ENCODE measurements at regions not wholly inside any gene's neighbourhood (a gene's known extent, or its start where the extent isn't known, plus 50 kb on each side); places are given as distances from the start of the nearest gene placed in this dataset.
"Not testable (repeated sequence)": the region's sequence is repeated elsewhere in the genome, so short reads cannot be mapped to it uniquely, and the experiment has no call there.

DNA sequence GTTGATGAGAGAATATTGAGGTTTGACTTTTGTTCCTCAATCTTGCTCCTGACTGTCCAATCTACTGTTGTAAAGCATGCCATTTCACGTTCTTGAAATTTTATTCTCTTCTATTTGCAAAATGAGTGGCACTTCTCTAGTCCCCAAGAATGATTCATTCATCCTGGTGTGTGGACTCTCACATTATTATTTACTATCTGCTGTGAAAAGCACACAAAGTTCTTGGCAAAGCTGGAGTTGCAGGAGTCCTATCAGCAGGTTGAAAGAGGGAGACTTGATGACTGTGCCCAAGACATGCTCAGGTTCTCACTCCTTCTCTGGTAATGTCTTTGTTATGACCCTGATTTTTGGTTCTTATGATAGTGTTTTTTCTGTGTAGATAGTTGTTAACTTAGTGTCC, 382.6 kb downstream of the DMRTA1 start:
- DNase-seq (ENCODE audit: low read depth, low spot score) = no peak

DNA sequence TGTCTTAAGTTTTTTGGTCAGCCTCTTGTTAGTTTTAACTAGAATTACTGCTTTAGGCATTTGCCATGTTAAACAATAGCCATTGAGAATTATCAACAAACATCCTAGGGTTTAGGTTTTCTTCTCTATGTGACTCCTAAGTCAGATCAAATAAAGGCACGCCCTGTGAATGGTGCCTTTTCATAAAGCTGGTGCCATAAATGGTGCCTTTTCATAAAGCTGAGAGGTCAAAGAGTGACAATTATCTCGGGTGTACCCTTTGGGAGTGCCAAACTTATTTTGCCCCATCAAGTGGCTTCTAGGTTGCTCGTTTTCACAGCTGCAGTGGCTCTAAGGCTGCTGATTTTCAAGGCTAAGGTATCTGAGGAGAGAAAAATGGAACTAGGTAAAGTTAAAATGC, 391.6 kb downstream of the DMRTA1 start:
- DNase-seq (ENCODE audit: low read depth, low spot score) = no peak

DNA sequence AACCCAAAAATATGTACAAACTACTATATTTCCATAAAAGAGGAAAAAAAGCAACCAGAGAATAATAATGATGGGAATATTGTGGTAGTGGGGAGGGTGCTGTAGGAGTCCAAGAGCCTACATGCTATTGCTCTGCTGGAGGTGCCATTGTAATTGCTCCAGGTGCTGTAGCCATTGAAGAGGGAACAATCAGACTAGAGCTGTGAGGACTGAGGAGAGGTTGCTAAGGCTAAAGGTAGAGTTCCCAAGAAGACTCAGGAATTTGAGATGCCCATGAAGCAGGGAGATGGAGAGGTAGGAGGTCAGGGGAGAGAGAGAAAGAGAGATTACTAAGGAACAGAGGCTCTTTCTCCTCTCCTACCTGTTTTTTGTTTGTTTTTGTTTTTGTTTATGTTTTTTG, 394.0 kb downstream of the DMRTA1 start:
- no peak for DNase-seq (ENCODE audit: low read depth, low spot score)

DNA sequence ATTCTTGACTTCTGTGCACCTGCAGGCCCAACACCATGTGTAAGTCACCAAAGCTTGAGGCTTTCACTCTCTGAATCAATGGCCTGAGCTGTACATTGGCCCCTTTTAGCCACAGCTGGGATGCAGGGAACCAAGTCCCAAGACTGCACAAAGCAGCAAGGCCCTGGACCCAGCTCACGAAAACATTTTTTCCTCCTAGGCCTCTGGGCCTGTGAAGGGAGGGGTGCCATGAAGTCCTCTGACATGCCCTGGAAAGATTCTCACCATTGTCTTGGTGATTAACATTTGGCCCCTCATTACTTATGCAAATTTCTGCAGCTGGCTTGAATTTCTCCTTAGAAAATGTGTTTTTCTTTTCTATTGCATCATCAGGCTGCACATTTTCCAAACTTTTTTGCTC, 398.6 kb downstream of the DMRTA1 start:
- not testable (repeated sequence) for DNase-seq (ENCODE audit: low read depth, low spot score)

DNA sequence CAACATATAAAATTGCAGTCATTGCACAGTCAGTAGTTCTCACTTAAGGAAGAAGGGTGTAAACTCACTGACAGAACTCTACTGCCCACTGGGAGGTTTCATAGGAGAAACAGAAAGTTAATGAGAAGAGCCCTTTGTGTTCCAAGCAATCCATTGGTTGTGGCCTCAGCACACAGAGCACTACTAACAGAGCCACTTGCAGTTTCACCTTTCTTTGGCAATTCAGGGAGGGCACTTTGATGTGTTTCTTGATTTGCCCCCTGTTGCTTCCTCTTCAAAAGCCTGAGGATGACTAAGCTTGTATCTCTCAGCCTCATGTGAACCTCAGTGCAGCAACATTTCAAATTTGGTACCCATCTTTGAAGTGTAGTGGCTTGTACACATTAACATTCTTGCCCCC, 409.4 kb downstream of the DMRTA1 start:
- DNase-seq (ENCODE audit: low read depth, low spot score) = no peak

DNA sequence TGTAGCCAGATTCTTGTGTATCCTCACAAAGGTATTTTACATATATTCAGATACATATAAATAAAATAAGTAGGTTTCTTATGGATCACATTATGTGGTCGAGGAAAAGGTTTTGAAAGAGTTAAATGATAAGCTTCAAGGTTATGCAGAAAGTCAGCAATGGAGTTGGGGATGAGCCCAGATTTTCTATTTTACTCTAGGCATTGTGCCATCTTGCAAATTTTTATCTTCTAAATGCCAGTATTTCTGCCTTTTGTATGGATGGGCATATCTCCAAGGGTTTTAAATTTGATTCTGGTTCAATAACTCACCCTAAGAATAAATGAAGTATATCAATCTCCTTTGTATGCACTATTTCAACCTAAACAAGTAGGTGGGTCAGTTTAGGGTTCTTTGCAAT, 410.7 kb downstream of the DMRTA1 start:
- DNase-seq (ENCODE audit: low read depth, low spot score) = no peak

DNA sequence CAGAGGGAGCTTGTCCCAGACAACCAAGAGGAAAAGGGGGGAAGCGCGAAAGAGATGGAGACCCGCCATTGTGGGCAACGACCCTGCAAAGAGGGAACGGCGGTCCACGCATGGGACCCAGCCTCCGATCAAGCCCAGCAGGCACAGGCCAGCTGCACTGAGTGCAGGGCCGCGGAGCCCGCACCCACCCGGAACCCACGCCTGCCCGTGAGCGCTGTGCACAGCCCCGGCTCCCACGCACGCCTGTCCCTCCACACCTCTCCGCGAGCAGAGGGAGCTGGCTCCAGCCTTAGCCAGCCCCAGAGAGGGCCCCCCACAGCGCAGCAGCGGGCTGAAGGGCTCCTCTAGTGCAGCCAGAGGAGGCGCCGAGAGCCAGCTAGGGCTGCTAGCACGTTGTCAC, 416.5 kb downstream of the DMRTA1 start:
- DNase-seq (ENCODE audit: low read depth, low spot score) = no peak

DNA sequence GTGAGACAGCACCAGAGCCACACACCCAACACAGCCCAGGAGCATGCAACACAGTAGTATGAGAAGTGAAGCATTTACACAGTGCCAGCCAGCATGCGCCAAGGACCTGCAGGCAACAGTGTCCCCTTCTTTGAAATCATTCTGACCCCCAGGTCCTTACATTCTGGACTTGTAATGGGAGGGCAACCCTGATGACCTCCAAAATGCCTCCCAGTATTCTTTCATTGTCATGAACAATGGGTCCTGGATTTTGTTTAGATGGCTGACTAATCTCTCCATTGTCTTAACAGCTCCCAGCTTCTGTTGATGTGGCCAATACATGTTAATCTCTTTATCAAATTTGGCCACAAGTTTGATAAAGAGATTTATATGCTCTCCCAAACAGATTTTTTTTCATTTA, 417.1 kb downstream of the DMRTA1 start:
- no peak for DNase-seq (ENCODE audit: low read depth, low spot score)

DNA sequence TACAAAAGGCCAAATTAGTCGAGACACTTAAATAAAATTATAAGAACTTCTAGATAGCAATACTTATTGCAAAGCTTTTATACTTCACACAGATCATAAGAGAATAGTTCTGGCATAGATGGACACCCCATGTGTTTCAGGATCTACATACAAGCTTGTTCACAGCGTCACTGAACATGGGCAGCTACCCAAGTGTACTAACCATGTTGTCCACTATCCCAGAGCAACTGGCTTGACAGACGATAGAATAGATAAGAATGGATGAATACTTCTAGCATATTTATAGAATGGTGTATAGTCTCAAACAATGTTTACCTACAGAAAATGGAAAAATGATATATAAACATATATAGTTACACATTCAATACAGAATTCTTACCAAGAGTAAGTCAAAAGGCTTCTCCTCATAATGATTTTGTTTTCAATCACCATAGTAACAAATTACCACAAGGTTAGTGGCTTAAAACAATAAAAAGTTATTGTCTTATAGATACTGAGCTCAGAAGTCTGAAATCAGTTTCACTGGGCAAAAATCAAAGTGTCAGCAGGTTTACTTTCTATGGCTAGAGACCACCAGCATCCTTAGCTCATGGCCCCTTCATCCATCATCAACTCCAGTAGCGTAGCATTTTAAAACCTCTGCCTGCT, 446.7 kb downstream of the DMRTA1 start:
- no peak for DNase-seq (ENCODE audit: low read depth, low spot score)

DNA sequence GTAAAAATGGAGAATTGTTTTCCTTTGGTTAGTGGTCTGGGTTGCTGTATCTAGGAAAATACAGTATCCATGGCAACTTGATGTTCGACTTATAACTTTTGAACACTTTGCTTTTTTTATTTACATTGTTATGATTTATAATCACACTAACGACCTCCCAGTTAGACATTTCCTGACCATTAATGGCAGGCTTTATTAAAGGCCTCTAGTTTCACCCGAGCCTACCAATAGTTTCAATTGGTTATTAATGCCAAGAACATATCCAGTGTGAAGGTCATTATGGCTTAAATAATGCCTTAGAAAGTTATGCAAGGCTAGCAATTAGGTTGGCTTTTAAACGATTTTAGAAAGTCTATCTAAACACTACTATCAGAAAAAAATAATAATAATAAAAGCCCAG, 452.0 kb downstream of the DMRTA1 start:
- no peak for DNase-seq (ENCODE audit: low read depth, low spot score)

DNA sequence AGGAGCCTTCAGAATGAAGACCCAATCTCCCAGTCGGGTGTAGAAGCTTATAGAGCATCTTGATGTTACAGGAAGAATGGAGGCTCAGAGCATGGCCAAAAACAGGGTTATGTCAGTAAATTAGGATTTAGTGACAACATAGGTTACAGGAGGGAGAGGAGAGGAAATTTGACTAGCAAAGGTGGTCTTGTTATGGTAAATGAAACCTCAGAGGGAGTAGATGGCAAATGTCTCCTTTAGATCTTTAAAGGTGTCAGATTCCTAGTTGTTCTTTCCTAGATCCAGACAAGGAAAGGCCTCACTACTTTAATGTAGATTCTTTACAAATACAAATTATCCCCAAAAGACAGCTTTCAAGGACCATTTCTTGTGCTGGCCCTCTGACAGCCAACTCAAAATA, 465.0 kb downstream of the DMRTA1 start:
- DNase-seq (ENCODE audit: low read depth, low spot score) = no peak

DNA sequence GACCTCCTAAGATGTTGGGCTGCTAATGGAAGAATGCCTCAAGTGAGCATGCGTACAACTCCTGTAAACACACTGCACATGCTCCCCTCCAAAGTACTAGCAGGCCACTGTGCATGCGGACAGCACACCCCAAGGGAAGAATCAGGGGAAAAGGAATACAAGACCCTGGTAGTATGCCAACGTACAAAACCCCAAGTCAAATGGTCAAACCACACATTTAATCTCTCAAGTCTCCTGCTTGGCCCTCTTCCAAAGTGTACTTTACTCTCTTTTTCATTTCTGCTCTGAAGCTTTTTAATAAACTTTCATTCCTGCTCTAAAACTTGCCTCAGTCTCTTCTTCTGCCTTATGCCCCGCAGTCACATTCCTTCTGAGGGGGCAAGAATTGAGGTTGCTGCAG, 466.4 kb downstream of the DMRTA1 start:
- DNase-seq (ENCODE audit: low read depth, low spot score) = no peak

DNA sequence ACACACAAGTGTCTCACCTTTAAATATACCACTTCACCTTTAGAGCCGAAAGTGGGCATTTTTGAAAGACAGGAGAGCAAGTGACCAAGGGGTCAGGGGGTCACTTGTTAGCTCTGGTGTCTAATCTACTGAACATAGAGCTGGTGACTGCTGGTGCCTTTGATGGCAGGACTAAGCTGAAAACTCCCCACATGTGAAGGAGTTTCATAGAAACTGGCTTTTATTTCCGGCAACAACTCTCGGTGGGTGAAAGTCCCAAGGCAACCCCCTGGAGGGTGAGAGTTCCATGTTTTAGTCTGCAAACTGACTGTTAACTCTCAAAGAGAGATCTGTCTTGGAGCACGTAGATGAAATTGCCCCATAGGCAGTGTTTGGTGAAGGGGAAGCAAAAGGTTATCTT, 466.9 kb downstream of the DMRTA1 start:
- DNase-seq (ENCODE audit: low read depth, low spot score) = no peak

DNA sequence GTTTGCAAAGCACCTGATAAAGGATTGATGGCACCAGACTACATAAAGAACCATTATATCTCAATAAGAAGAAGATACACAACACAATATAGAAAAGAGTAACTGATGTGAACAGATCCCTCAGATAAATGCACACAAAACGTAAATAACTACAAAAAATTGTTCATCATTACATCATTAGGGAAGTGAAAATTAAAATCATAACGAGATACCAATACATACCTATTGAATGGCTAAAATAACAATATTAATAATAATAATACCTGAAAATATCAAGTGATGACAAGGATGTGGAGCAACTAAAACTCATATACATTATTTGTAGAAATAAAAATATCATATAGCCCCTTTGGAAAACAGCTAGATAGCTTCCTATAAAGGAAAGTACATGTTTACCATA, 469.5 kb downstream of the DMRTA1 start:
- no peak for DNase-seq (ENCODE audit: low read depth, low spot score)

DNA sequence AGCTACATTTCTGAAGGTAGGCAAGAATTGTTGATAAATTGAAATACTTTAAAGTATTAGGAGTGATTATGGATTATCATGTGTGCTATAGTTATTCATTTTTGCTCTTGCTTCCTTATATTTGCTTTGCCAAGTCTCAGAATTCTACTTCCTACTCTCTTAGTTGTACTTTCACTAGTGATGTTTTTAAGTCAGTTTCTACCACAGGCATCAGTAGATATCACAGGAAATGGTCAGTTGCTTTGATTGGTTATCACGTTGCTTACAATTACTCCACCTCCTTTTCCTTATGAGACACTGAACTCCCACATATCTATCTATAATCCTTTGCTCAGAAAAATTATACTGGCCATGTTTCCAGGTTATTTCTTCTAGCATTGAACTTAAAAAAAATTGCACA, 472.8 kb downstream of the DMRTA1 start:
- DNase-seq (ENCODE audit: low read depth, low spot score) = no peak

DNA sequence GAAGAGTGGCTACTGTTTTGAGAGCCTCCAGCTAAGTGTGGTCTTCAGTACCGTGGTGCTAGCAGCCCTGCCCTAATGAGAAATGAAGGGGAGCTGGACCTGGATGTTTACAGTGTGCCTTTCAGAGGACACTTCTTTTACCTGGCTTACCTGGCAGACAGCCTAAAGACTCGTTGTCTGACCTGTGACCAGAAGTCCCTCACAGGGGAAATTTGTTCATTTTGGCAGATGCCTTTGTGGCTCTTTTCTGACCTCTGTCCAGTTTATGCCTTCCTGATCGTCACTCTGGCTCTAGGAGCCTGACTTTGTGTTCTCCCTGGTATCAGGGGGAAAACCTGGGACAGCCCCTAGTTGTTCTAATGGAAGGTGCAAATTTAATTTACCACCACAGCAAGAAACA, 475.1 kb downstream of the DMRTA1 start:
- DNase-seq (ENCODE audit: low read depth, low spot score) = no peak

DNA sequence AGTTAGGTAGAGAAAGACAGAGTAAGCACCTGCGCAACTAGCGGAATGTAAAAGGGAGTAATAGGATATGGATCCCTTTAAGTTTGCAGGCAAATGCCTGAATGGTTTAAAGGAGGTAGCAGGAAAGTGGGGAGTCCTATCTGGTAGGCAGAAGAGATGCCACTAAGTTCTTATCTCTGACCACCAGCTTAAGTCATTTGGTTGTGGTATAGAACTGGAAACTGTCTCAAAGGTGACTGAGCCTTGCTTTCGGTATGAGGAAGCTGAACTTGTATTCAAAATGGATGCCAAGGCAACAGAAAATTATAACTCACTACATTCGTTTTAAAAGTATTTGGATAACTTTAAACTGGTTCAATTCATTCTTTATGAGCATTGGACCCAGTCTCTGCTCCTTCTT, 475.6 kb downstream of the DMRTA1 start:
- DNase-seq (ENCODE audit: low read depth, low spot score) = no peak

DNA sequence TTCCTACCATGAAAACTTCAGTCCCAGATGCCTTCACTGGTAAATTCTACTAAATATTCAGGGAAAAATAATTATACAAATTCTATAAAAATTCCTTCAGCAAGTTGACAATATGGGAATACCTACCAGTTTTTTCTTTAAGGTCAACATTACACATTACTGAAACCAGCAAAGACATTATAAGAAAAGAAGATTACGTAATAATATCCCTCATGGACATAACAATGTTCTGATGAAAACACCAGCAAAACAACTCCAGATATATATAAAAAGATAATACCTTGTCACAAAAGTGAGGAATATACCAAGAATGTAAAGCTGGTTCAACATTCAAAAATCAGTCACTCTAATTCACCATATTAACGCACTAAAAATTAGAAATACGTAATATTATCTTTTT, 507.9 kb downstream of the DMRTA1 start:
- no peak for DNase-seq (ENCODE audit: low read depth, low spot score)

DNA sequence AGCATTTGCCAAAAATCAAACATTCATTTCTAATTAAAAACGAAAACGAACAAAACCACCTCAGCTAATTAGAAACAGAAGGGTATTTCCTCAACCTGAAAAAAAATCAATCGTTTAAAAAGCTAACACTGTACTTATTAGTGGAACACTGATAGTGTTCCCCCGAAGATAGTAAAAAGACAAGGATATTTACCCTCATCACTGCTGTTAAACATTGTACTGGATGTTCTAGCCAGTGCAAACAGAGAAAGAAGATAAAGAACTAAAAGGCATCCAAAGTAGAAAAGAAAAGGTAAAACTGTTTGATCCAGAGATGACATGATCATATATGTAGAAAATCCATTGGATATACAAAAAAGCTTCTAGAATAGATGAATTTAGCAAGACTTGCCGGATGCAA, 508.3 kb downstream of the DMRTA1 start:
- no peak for DNase-seq (ENCODE audit: low read depth, low spot score)

DNA sequence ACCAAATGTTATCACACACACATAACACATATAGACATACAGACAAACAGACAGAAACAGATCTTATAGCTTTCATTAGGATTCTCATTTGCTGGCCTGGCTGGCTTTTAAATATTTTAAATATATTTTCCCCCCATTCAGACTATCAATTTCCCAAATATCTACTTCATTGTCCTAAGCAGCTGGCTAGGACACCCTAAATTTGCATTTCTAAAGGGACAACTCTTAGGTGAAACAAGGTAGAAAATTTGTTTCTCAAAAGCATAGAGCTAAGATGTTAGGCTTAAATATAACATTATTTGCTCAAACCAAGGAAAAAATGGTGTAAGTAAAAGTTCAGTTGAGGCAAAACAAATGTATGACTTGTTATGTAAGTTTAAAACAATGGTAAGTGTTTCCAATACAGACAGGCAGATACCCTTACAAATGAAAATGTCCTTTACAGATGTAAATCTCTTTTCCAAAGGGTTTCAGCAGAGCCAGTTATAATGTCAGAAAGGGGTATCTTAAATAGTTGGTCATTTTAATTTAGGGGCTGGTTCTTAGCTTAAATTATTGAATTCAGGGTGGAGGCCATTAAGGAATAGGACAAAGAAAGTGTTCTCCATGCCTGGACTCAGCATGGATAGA, 522.8 kb downstream of the DMRTA1 start:
- DNase-seq (ENCODE audit: low read depth, low spot score) = no peak

DNA sequence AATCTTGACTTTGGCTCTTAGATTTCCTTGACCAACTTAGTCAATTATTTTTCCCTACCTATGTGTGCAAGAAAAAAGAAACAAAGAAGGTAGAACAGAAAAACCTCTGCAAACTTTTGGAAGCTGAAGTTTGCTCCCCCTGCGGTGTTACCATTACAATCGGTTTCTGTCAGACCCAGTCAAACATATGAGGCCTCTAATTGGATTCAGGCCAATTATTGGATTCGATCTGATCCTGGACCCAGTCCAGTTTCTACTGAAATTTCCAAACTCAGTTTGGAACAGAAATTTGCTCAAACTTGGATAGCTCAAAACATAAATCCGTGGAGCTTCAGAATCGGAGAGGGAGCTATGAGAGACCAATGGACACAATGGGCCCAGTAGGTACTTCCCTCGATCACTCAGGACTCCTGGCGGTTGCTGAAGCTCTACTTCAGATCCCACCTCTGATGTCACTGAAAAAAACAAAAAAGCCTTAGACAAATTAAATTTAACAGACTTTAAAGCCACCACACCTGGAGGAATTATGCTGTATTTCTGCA, 523.9 kb downstream of the DMRTA1 start:
- DNase-seq (ENCODE audit: low read depth, low spot score) = no peak

DNA sequence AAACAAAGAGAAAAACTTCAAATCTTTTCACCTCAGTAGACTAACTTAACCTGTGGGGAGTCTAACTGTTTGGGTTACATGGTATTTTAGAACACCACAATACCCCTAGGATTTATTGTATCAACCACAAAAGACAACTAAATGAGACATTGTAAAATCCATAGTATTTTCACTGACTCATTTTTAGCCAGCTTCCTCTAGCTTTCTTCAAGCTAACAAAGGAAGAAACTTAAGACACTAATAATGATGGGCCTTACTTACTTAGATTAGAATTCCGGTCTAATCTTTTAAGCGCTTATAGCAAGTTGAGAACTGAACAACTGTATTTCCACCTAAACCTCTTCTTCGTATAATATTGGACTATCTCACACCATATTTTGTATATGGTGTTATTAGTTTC, 529.3 kb downstream of the DMRTA1 start:
- DNase-seq (ENCODE audit: low read depth, low spot score) = no peak

DNA sequence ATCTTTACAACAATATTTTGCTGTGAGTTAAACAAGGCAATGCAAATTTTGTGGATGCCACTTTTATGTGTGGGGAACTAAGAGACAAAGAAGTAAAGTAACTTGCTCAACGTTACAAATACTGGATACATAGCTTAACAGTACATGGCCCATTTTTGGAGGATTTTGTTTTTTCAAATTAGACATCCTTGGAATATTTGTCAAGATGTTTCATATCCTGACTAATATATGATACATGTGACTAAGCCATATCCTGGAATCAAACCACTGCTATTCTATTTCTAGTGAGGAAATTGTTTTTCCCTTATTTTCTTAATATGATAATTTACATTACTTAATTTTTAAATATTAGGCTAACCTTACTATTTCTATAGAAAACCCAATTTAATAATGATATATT, 529.8 kb downstream of the DMRTA1 start:
- no peak for DNase-seq (ENCODE audit: low read depth, low spot score)
